ENCODE measurements at regions not wholly inside any gene's neighbourhood (a gene's known extent, or its start where the extent isn't known, plus 50 kb on each side); places are given as distances from the start of the nearest gene placed in this dataset.

DNA sequence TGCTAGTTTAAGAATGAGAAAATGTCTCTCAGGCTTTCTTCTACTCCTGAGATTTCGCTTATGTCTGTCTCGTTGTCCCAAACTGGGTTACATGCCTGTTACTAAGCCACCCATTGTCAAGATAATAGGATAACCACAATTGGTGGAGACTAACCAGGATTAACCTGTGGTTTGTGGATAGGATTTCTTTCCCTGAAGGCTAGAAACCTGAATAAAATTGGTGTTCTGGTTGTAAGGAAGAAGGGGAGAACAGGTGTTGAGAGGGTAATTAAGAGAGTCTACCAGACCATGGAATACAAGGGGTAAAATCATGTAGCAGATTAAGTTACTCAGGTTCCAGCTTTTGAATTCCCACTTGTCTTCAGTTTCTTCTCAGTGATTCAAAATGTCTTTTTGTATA, 225.4 kb downstream of the CPE start:
- ChIA-PET POLR2A (no interaction called here), CTCF (no interaction called here)
- Histone ChIP-seq H3K27ac (ENCODE audit: extremely low read depth, low read depth, low read length) (no peak overlapping the region), H3K36me3 (ENCODE audit: control insufficient read depth in 2 of 2, insufficient read depth in 1 of 2, low read length in 2 of 2) (no peaks in the 10 kb centered on the region), H3K9me3 (ENCODE audit: control insufficient read depth, insufficient read depth, low read depth, low read length) (no peaks in the 10 kb centered on the region), H3K4me3 (ENCODE audit: low read depth, low read length) (no peak overlapping the region), H3K4me1 (ENCODE audit: control insufficient read depth, insufficient read depth, low read length) (no peaks in the 10 kb centered on the region)
- TF ChIP-seq GFI1B (tag by site-specific recombination; IDR thresholded peaks at IDR 0.05) = no peak
- TF ChIP-seq ZNF549 (tag by site-specific recombination; IDR thresholded peaks at IDR 0.05) = no peak
- no peak for TF ChIP-seq ZNF48 (tag by site-specific recombination; IDR thresholded peaks at IDR 0.05)
- no peak for TF ChIP-seq ZNF777 (tag by site-specific recombination; IDR thresholded peaks at IDR 0.05; ENCODE audit: borderline replicate concordance)
- TF ChIP-seq, protein P1, sequence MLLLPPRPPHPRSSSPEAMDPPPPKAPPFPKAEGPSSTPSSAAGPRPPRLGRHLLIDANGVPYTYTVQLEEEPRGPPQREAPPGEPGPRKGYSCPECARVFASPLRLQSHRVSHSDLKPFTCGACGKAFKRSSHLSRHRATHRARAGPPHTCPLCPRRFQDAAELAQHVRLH (tag by site-specific recombination; IDR thresholded peaks at IDR 0.05) = no peak
- TF ChIP-seq ZNF561 (tag by site-specific recombination; IDR thresholded peaks at IDR 0.05; ENCODE audit: borderline replicate concordance) = no peak
- no peak for TF ChIP-seq ZNF366 (tag by site-specific recombination; conservative IDR thresholded peaks at IDR 0.05)
- no peak for TF ChIP-seq ZNF510 (tag by site-specific recombination; IDR thresholded peaks at IDR 0.05; ENCODE audit: insufficient replicate concordance)
- TF ChIP-seq, protein P2, sequence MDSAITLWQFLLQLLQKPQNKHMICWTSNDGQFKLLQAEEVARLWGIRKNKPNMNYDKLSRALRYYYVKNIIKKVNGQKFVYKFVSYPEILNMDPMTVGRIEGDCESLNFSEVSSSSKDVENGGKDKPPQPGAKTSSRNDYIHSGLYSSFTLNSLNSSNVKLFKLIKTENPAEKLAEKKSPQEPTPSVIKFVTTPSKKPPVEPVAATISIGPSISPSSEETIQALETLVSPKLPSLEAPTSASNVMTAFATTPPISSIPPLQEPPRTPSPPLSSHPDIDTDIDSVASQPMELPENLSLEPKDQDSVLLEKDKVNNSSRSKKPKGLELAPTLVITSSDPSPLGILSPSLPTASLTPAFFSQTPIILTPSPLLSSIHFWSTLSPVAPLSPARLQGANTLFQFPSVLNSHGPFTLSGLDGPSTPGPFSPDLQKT (IDR thresholded peaks at IDR 0.05; ENCODE audit: borderline replicate concordance, low read depth, low read length) = no peak
- no peak for TF ChIP-seq SP3 (tag by site-specific recombination; IDR thresholded peaks at IDR 0.05)
- TF ChIP-seq, protein P3, sequence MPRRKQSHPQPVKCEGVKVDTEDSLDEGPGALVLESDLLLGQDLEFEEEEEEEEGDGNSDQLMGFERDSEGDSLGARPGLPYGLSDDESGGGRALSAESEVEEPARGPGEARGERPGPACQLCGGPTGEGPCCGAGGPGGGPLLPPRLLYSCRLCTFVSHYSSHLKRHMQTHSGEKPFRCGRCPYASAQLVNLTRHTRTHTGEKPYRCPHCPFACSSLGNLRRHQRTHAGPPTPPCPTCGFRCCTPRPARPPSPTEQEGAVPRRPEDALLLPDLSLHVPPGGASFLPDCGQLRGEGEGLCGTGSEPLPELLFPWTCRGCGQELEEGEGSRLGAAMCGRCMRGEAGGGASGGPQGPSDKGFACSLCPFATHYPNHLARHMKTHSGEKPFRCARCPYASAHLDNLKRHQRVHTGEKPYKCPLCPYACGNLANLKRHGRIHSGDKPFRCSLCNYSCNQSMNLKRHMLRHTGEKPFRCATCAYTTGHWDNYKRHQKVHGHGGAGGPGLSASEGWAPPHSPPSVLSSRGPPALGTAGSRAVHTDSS (tag by site-specific recombination; IDR thresholded peaks at IDR 0.05) = no peak
- TF ChIP-seq ZNF112 (tag by site-specific recombination; IDR thresholded peaks at IDR 0.05) = no peak
- TF ChIP-seq, protein P4, sequence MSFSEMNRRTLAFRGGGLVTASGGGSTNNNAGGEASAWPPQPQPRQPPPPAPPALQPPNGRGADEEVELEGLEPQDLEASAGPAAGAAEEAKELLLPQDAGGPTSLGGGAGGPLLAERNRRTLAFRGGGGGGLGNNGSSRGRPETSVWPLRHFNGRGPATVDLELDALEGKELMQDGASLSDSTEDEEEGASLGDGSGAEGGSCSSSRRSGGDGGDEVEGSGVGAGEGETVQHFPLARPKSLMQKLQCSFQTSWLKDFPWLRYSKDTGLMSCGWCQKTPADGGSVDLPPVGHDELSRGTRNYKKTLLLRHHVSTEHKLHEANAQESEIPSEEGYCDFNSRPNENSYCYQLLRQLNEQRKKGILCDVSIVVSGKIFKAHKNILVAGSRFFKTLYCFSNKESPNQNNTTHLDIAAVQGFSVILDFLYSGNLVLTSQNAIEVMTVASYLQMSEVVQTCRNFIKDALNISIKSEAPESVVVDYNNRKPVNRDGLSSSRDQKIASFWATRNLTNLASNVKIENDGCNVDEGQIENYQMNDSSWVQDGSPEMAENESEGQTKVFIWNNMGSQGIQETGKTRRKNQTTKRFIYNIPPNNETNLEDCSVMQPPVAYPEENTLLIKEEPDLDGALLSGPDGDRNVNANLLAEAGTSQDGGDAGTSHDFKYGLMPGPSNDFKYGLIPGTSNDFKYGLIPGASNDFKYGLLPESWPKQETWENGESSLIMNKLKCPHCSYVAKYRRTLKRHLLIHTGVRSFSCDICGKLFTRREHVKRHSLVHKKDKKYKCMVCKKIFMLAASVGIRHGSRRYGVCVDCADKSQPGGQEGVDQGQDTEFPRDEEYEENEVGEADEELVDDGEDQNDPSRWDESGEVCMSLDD (tag by site-specific recombination; IDR thresholded peaks at IDR 0.05) = no peak
- TF ChIP-seq ZFP69B (tag by site-specific recombination; IDR thresholded peaks at IDR 0.05) = no peak
- no peak for TF ChIP-seq KLF9 (tag by site-specific recombination; IDR thresholded peaks at IDR 0.05; ENCODE audit: low read depth)
- TF ChIP-seq, protein P5, sequence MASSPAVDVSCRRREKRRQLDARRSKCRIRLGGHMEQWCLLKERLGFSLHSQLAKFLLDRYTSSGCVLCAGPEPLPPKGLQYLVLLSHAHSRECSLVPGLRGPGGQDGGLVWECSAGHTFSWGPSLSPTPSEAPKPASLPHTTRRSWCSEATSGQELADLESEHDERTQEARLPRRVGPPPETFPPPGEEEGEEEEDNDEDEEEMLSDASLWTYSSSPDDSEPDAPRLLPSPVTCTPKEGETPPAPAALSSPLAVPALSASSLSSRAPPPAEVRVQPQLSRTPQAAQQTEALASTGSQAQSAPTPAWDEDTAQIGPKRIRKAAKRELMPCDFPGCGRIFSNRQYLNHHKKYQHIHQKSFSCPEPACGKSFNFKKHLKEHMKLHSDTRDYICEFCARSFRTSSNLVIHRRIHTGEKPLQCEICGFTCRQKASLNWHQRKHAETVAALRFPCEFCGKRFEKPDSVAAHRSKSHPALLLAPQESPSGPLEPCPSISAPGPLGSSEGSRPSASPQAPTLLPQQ (tag by site-specific recombination; IDR thresholded peaks at IDR 0.05) = no peak

DNA sequence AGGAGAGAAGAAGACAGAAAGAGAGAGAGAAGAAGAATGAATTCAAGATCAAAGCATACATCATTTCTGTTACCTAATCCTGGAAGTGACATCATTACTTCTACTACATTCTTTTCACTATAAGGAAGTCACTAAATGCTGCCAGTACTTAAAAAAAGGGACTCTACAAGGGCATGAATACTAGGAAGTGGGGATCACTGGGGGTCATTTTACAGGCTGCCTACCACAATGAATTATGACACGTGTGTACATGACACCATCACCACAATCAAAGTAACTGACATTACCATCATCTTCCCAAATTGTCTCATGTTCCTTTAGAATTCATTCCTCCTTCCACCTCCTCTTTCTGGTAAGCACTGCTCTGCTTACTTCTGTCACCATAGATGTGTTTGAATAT, 227.0 kb downstream of the CPE start:
- ChIA-PET POLR2A (no interaction called here), CTCF (interaction anchor here (0.7 kb wide), 1 partner anchor 26 kb away, joined by 3 read pairs; no protein-coding TSS in a partner anchor)
- no peak for TF ChIP-seq ZNF24 (tag by site-specific recombination; IDR thresholded peaks at IDR 0.05)
- Histone ChIP-seq H3K36me3 (ENCODE audit: control insufficient read depth in 2 of 2, insufficient read depth in 1 of 2, low read length in 2 of 2) (no peaks in the 10 kb centered on the region), H3K4me3 (ENCODE audit: low read depth, low read length) (no peak overlapping the region), H3K9me3 (ENCODE audit: control insufficient read depth, insufficient read depth, low read depth, low read length) (no peaks in the 10 kb centered on the region), H3K4me1 (ENCODE audit: control insufficient read depth, insufficient read depth, low read length) (no peaks in the 10 kb centered on the region), H3K27ac (ENCODE audit: extremely low read depth, low read depth, low read length) (no peak overlapping the region)
